ENCODE measurements at regions not wholly inside any gene's neighbourhood (a gene's known extent, or its start where the extent isn't known, plus 50 kb on each side); places are given as distances from the start of the nearest gene placed in this dataset.

- TF ChIP-seq POLR2AphosphoS5 (IDR thresholded peaks at IDR 0.05; ENCODE audit: low read depth, low read length) = no peak
- no peak for TF ChIP-seq POLR2A (IDR thresholded peaks at IDR 0.05; ENCODE audit: low read depth, low read length)
Measured at GRCh38 chr11:105202844-105203548, 63.4 kb upstream of the CARD18 start.
